Karpas-422 (cell line): ENCODE measurements at regions not wholly inside any gene's neighbourhood (a gene's known extent, or its start where the extent isn't known, plus 50 kb on each side); places are given as distances from the start of the nearest gene placed in this dataset.

Experiments used
- DNase-seq: peaks from one replicate; pipeline ENCODE4 v3.0.0-alpha.2; 2015
- H2AFZ ChIP-seq: fragments of 200-600 bp; sonication (generic); 2 replicates; pipeline ENCODE4 v1.6.1; 2014; ENCODE audit warnings: antibody characterized with exemption, low read length, mixed read lengths
- H3K27ac ChIP-seq: fragments of 200-600 bp; sonication (generic); 2 replicates; pipeline ENCODE4 v1.5.1; 2014; ENCODE audit warnings: mild to moderate bottlenecking, low read length, moderate library complexity
- H3K27me3 ChIP-seq: fragments of 200-600 bp; sonication (generic); 2 replicates; pipeline ENCODE4 v1.6.1; 2014; ENCODE audit warnings: low read length, mixed read lengths
- H3K36me3 ChIP-seq: fragments of 200-600 bp; sonication (generic); 2 replicates; pipeline ENCODE4 v1.6.1; 2014; ENCODE audit warnings: low read length, mixed read lengths; ENCODE audit not compliant: insufficient read depth
- H3K4me1 ChIP-seq: fragments of 200-600 bp; sonication (generic); 2 replicates; pipeline ENCODE4 v1.6.1; 2014; ENCODE audit warnings: mild to moderate bottlenecking, low read length, mixed read lengths
- H3K4me2 ChIP-seq: fragments of 200-600 bp; sonication (generic); 2 replicates; pipeline ENCODE4 v1.6.1; 2014; ENCODE audit warnings: low read length, low read depth, mild to moderate bottlenecking; ENCODE audit not compliant: poor library complexity, severe bottlenecking
- H3K4me3 ChIP-seq: fragments of 200-600 bp; sonication (generic); 2 replicates; pipeline ENCODE4 v1.5.1; 2014; ENCODE audit warnings: mild to moderate bottlenecking, antibody characterized with exemption, low read length, mixed read lengths
- H3K79me2 ChIP-seq: fragments of 200-600 bp; sonication (generic); 2 replicates; pipeline ENCODE4 v1.6.1; 2014; ENCODE audit warnings: mild to moderate bottlenecking, low read length, mixed read lengths
- H3K9ac ChIP-seq: fragments of 200-600 bp; sonication (generic); 2 replicates; pipeline ENCODE4 v1.6.0; 2014; ENCODE audit warnings: low read length
- H3K9me2 ChIP-seq: fragments of 200-600 bp; sonication (generic), shearing (Covaris generic); replicated peaks from 2 replicates; pipeline ENCODE4 v1.6.0; 2014; ENCODE audit warnings: mild to moderate bottlenecking, low read length, moderate library complexity; ENCODE audit not compliant: insufficient read depth
- H3K9me3 ChIP-seq: fragments of 300-700, 200-600 bp; sonication (generic); 2 replicates; pipeline ENCODE4 v1.6.1; 2014; ENCODE audit warnings: low read length, mixed read lengths
- H4K20me1 ChIP-seq: fragments of 200-600 bp; sonication (generic); 2 replicates; pipeline ENCODE4 v1.6.1; 2014; ENCODE audit warnings: mild to moderate bottlenecking, antibody characterized with exemption, low read length, low read depth; ENCODE audit not compliant: insufficient read depth

DNA sequence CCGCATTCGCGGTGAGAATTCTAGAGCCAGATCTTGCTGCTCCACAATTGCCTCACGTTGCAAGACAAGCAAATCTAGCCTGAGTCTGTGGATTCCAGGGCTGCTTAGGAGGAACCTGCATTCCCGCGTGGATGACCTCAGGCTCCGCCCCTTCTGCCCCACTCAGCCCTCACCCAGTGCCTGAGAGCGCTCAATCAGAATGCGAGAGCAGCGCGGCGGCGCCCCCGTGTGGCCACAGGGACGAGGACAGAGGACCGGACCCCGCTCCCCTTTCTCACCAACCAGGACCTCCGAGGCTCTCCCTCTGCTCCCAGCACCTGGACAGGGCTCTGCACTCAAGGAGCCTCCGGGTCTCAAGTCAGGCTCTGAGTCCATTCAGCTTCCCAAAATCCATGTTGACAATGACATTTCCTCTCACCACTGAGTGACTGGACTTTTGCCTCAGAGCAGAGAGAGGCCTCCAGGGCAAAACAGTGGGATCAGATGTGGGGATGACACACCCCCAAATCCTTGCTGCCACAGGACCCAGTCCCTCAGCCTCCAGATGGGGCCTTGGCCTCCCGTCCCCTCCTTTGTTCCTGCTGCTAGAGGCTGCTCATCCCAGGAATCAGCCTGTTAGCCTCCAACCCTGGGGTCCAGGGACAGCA is 52.0 kb downstream of the RPP21 start:
- Histone ChIP-seq H3K27ac (no peak overlapping the region), H3K4me1 (no peaks in the 10 kb centered on the region), H3K9ac (no peak overlapping the region), H3K9me2 (no peaks in the 10 kb centered on the region), H3K79me2 (no peaks in the 10 kb centered on the region), H2AFZ (no peak overlapping the region), H3K27me3 (no peaks in the 10 kb centered on the region), H4K20me1 (0 out of 2 replicates have a peak, but pooled peaks cover 5% of the 10 kb centered on the region), H3K4me3 (no peak overlapping the region), H3K36me3 (no peaks in the 10 kb centered on the region), H3K9me3 (no peaks in the 10 kb centered on the region), H3K4me2 (no peak overlapping the region)
- DNase-seq, result peak; percentile 93

DNA sequence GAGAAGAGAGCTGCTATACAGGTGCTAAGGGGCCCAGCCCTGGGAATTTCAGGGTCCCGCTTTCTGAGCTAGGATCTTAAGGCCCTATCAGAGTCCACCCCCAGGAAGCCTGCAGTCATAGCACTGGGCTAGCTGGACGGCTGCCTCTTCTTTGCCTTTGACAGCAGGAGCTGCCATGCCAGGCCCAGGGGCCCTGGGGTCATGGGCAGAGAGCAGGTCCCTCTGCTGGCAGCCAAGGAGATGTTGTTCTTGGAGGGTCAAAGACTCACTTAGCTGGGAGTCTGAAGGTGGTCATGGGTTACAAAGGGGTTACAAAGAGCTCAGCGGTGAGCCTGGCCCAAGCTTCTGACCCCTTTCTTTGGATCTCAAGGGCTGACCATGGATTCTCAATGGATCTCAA is 52.7 kb downstream of the RPP21 start:
- H3K4me2 ChIP-seq, result no peak overlapping the region
- H2AFZ ChIP-seq, result no peak overlapping the region
- H3K9ac ChIP-seq, result no peak overlapping the region
- H3K9me3 ChIP-seq, result no peaks in the 10 kb centered on the region
- peak; percentile 58 for DNase-seq
- H4K20me1 ChIP-seq, result 0 out of 2 replicates have a peak, but pooled peaks cover 5% of the 10 kb centered on the region
- no peak overlapping the region for H3K4me3 ChIP-seq
- H3K79me2 ChIP-seq, result no peaks in the 10 kb centered on the region
- no peaks in the 10 kb centered on the region for H3K27me3 ChIP-seq
- H3K9me2 ChIP-seq, result no peaks in the 10 kb centered on the region
- no peaks in the 10 kb centered on the region for H3K4me1 ChIP-seq
- H3K36me3 ChIP-seq, result no peaks in the 10 kb centered on the region
- no peak overlapping the region for H3K27ac ChIP-seq

DNA sequence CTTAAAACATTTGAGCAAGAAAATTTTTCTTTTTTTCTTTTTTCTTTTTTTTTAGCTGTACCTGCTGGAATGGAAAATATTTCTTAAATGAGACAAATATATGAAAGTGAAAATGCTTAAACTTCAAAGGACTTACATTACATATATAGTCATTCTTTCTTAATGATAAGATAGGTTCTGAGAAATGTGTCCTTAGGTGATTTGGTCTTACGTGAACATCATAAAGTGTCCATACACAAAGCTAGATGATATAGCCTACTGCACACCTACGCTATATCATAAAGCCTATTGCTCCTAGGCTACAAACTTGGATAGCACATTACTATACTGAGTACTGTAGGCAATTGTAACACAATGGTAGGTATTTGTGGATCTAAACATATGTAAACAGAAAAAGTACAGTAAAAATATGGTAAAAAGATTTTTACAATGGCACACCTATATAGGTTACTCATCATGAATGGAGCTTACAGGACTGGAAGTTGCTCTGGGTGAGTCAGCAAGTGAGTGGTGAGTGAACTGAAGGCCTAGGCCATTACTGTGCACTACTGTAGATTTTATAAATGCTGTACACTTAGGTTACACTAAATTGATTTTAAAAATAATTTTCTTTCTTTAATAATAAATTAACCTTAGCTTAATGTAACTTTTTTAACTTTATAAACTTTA is 54.6 kb downstream of the RPP21 start:
- Histone ChIP-seq H3K27ac (no peak overlapping the region), H3K4me3 (no peak overlapping the region)
- DNase-seq, result no peak

DNA sequence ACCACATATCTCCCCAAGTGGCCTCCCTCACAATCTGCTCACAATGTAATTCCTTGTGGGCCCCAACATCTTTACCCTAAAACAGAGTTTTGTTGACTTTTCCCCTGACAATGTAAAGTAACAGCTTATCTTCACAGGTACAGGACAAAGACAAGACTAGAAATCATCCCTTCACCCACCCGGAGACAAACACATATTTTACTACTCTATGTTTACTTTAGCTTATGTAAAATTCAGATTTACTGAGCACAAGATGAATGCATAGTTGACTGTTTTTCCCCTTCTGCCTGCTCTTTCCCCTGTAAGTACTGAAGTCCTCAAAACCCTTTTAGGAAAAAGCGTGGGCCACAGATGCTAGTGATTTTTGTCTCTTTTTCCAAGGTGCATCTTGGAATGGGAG is 61.0 kb downstream of the RPP21 start:
- H3K4me3 ChIP-seq, result no peak overlapping the region
- no peak overlapping the region for H3K4me2 ChIP-seq

More for the DNA sequence above, 54.6 kb downstream of the RPP21 start:
- H3K27me3 ChIP-seq, result no peaks in the 10 kb centered on the region
- H3K36me3 ChIP-seq, result no peaks in the 10 kb centered on the region
- H3K4me2 ChIP-seq, result no peak overlapping the region
- no peaks in the 10 kb centered on the region for H3K4me1 ChIP-seq
- H4K20me1 ChIP-seq, result 0 out of 2 replicates have a peak, but pooled peaks cover 5% of the 10 kb centered on the region
- no peaks in the 10 kb centered on the region for H3K9me2 ChIP-seq
- no peaks in the 10 kb centered on the region for H3K79me2 ChIP-seq
- no peaks in the 10 kb centered on the region for H3K9me3 ChIP-seq
- no peak overlapping the region for H3K9ac ChIP-seq
- no peak overlapping the region for H2AFZ ChIP-seq

DNA sequence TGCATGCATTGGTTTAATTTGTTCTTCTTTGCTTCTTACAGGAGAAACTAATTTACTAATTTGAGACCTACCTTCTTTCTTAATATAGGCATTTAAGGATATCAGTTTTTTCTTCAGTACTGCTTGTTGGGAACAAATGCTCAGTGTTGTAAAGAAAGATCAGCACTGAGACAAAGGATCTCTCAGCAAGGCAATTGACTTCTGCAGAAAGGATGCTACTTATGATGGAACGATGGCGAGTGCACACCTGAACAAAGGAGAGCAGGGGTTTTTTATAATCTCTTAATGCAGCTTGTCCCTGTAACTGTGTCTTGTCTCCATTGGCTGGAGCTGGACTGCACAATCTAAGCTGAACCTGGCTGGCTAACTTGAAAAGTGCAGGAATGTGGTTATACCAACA is 64.2 kb downstream of the RPP21 start:
- H3K4me1 ChIP-seq, result no peaks in the 10 kb centered on the region

More for the DNA sequence above, 61.0 kb downstream of the RPP21 start:
- Histone ChIP-seq H3K9me3 (0 out of 2 replicates have a peak, but pooled peaks cover 2% of the 10 kb centered on the region), H3K36me3 (no peaks in the 10 kb centered on the region), H3K9me2 (no peaks in the 10 kb centered on the region), H3K9ac (no peak overlapping the region), H4K20me1 (no peaks in the 10 kb centered on the region), H3K27ac (no peak overlapping the region), H3K79me2 (no peaks in the 10 kb centered on the region), H2AFZ (no peak overlapping the region), H3K4me1 (no peaks in the 10 kb centered on the region), H3K27me3 (no peaks in the 10 kb centered on the region)
- DNase-seq, result no peak

DNA sequence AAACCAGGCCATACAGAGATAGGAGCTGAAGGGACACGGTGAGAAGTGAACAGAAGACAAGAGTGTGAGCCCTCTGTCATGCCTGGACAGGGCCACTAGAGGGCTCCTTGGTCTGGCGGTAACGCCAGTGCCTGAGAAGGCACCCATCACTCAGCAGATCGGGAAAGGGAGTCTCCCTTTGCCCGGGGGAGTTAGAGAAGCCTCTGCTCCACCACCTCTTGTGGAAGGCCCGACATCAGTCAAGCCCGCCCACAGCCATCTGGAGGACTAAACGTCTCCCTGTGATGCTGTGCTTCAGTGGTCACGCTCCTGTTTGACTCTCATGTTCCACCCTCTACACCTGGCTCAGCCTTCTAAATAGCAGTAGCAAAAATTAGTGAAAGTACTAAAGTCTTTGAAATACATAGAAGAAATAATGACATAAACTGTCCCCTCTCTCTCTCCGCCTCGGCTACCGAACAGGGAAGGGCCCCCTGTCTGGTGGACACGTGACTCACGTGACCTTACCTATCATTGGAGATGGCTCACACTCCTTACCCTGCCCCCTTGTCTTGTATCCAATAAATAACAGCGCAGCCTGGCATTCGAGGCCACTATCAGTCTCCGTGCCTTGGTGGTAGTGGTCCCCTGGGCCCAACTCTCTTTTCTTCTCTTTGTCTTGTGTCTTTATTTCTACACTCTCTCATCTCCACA is 66.7 kb downstream of the RPP21 start:
- 0 out of 2 replicates have a peak, but pooled peaks cover 2% of the 10 kb centered on the region for H3K9me3 ChIP-seq
- H3K27ac ChIP-seq, result no peak overlapping the region
- 0 out of 2 replicates have a peak overlapping the region, but pooled peaks have one; percentile 48 for H2AFZ ChIP-seq
- no peak overlapping the region for H3K9ac ChIP-seq
- peak; percentile 75 for DNase-seq
- no peaks in the 10 kb centered on the region for H3K27me3 ChIP-seq
- H4K20me1 ChIP-seq, result no peaks in the 10 kb centered on the region
- H3K79me2 ChIP-seq, result no peaks in the 10 kb centered on the region
- H3K4me2 ChIP-seq, result no peak overlapping the region
- H3K4me1 ChIP-seq, result no peaks in the 10 kb centered on the region
- H3K36me3 ChIP-seq, result no peaks in the 10 kb centered on the region
- H3K4me3 ChIP-seq, result peak overlapping the region; percentile 4; the same call in 1 of the 2 replicates
- no peaks in the 10 kb centered on the region for H3K9me2 ChIP-seq

More for the DNA sequence above, 64.2 kb downstream of the RPP21 start:
- no peak overlapping the region for H3K27ac ChIP-seq
- H4K20me1 ChIP-seq, result no peaks in the 10 kb centered on the region
- H3K9me3 ChIP-seq, result 0 out of 2 replicates have a peak, but pooled peaks cover 2% of the 10 kb centered on the region
- no peaks in the 10 kb centered on the region for H3K36me3 ChIP-seq
- no peak overlapping the region for H3K4me3 ChIP-seq
- H3K27me3 ChIP-seq, result no peaks in the 10 kb centered on the region
- H3K9ac ChIP-seq, result no peak overlapping the region
- H3K9me2 ChIP-seq, result no peaks in the 10 kb centered on the region
- no peak for DNase-seq
- no peak overlapping the region for H3K4me2 ChIP-seq
- no peak overlapping the region for H2AFZ ChIP-seq
- H3K79me2 ChIP-seq, result no peaks in the 10 kb centered on the region

DNA sequence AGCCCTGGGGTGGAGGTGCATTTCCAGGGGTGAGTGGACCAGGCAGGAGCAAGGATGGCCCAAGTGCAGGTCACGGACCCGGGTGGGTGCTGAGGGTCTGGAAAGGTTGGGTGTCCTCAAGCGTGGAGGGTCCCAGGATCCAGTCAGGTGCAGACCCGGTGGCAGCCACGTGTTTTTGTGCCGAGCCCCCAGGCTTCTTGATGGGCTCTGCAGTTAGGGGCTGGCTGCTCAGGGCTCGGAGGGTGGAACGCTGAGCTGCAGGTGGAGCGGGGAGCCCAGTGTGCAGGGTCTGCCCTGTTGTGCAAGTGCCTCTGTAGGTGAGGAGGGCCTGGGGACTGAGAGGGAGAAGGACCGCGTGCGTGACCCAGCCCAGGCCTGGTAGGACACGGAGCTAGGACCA is 70.9 kb upstream of the HLA-E start:
- Histone ChIP-seq H4K20me1 (no peaks in the 10 kb centered on the region), H3K9ac (no peak overlapping the region), H2AFZ (no peak overlapping the region), H3K79me2 (no peaks in the 10 kb centered on the region), H3K4me3 (no peak overlapping the region), H3K4me2 (no peak overlapping the region), H3K9me3 (no peaks in the 10 kb centered on the region), H3K9me2 (no peaks in the 10 kb centered on the region), H3K27me3 (no peaks in the 10 kb centered on the region; the same call in 1 of the 2 replicates), H3K27ac (no peak overlapping the region), H3K36me3 (no peaks in the 10 kb centered on the region), H3K4me1 (no peaks in the 10 kb centered on the region)
- DNase-seq, result no peak

DNA sequence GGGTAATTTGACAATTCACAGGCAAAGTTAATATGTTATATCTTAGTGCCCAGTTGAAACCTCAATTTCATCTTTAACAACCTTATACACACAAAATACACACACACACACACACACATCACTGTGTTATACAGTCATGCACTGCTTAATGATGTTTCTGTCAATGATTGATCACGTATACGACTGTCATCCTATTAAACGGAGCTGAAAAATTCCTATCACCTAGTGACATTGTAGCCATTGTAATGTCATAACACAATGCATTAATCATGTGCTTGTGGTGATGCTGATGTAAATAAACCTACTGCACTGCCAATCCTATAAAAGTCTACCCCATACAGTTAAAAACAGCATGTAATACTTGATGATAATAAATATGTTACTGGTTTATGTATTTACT is 64.8 kb upstream of the HLA-E start:
- H3K36me3 ChIP-seq, result no peaks in the 10 kb centered on the region
- H3K27ac ChIP-seq, result no peak overlapping the region
- H3K4me3 ChIP-seq, result no peak overlapping the region
- no peaks in the 10 kb centered on the region for H3K79me2 ChIP-seq
- no peak for DNase-seq
- H3K9ac ChIP-seq, result no peak overlapping the region
- no peak overlapping the region for H2AFZ ChIP-seq
- H3K9me3 ChIP-seq, result no peaks in the 10 kb centered on the region
- H3K9me2 ChIP-seq, result no peaks in the 10 kb centered on the region
- no peaks in the 10 kb centered on the region for H3K4me1 ChIP-seq
- no peaks in the 10 kb centered on the region for H4K20me1 ChIP-seq
- H3K4me2 ChIP-seq, result no peak overlapping the region
- no peaks in the 10 kb centered on the region; the same call in 1 of the 2 replicates for H3K27me3 ChIP-seq
